Activated T-cell treated with anti-CD3 and anti-CD28 coated beads, Interleukin-2, amount 50 U/mL, for 4 hours (primary cell): ENCODE measurements at regions not wholly inside any gene's neighbourhood (a gene's known extent, or its start where the extent isn't known, plus 50 kb on each side); places are given as distances from the start of the nearest gene placed in this dataset.

Experiments used
- ATAC-seq, 2 donors: fragments of 200-7000 bp; cut with Tn5 transposase; one replicate each; pipeline ENCODE4 v1.10.0; 2021
- DNase-seq: peaks from one replicate; pipeline ENCODE4 v3.0.0-alpha.2; 2020
- H3K27me3 Mint-ChIP-seq: one replicate; pipeline ENCODE4 v1.8.0; 2021; ENCODE audit warnings: low read depth, mixed read lengths
- H3K36me3 Mint-ChIP-seq: one replicate; pipeline ENCODE4 v1.8.0; 2022; ENCODE audit warnings: mixed read lengths; ENCODE audit not compliant: insufficient read depth
- H3K4me1 Mint-ChIP-seq: one replicate; pipeline ENCODE4 v1.8.0; 2021; ENCODE audit warnings: low read depth, mixed read lengths
- H3K4me3 Mint-ChIP-seq: one replicate; pipeline ENCODE4 v1.8.0; 2021; ENCODE audit warnings: mild to moderate bottlenecking, moderate library complexity, mixed read lengths
- H3K9me3 Mint-ChIP-seq: one replicate; pipeline ENCODE4 v1.8.0; 2021; ENCODE audit warnings: mixed read lengths

DNA sequence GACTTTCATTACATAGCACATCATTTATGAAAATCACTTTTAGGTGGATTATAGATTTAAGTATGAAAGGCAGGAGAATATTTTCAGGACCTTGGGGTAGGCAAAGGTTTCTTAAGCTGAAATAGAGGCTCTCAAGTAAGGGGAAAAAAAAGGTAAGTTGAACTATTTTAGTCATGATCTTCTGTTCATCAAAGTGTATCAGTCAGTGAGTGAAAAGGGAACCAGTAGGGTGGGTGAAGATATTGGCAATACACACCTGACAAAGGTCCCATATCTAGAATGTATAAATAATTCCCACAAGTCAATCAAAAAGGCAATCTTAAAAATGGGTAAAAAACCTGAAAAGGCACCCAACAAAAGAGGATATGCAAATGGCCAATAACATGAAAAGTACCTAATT is 218.6 kb downstream of the KLF13 start:
- peaks cover 36% of the 10 kb centered on the region for H3K27me3 Mint-ChIP-seq
- H3K9me3 Mint-ChIP-seq, result no peaks in the 10 kb centered on the region
- peaks cover 2% of the 10 kb centered on the region for H3K4me1 Mint-ChIP-seq

DNA sequence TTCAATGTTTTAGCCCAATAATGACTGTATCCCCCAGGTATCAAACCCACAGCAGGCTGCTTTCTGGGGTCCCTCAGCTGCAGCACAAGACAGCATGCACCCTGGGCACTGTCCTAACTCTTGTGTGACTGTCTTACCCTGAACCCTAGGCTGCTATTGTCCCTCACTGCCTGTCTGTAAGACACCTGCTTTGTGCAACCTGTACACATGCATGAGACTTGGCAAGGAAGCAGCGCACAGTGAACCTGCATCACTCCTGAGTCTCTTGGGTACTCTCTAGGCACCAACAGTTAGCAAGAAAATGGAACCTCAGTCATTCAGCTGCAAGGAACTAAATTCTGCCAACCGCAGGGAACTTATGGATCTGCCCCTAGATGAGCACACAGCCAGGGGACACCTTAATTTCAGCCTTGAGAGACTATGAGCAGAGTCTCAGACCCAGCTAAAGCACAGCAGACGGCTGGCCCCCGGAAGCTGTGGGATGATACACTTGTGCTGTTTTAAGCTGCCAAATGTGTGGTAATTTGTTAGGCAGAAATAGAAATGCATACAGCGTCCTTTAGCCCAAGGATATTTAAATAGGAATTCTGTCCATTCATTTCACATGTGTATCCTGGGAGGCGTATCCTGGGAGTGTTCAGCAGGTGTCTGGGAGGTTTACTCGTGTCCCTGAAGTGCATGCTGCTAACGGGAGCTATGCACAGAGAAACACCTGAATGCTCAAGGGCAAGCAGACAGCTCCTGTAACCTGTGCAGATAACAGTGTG is 223.8 kb downstream of the KLF13 start:
- H3K27me3 Mint-ChIP-seq, result peaks cover 18% of the 10 kb centered on the region
- DNase-seq (no peak), ATAC-seq (no peak)
- H3K9me3 Mint-ChIP-seq, result no peaks in the 10 kb centered on the region
- no peak overlapping the region for H3K4me3 Mint-ChIP-seq
- H3K36me3 Mint-ChIP-seq, result no peaks in the 10 kb centered on the region
- H3K4me1 Mint-ChIP-seq, result peaks cover under 1% of the 10 kb centered on the region

More for the DNA sequence above, 218.6 kb downstream of the KLF13 start:
- DNase-seq (no peak), ATAC-seq (no peak)
- Mint-ChIP-seq H3K4me3 (no peak overlapping the region), H3K36me3 (no peaks in the 10 kb centered on the region)

DNA sequence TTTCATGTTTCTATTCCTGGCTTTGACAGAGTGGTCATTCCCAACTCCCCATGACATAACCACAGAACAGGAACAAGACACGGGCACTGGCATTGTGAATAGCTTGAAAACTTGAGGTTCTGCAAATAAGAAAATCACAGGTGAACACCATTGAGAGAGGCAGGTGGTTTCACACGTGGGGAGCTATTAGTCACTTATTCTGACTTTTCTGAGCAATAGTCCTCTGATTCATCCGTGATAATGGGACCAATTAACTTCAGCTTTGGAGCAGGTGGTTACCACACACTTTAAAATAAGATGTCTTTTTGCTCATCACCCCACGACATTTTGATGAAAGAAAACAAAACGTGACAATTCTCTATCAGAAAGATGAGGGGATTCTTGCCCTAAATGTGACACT is 224.7 kb downstream of the KLF13 start:
- peak; percentile 82 to 83 for ATAC-seq
- Mint-ChIP-seq H3K4me1 (no peaks in the 10 kb centered on the region), H3K9me3 (no peaks in the 10 kb centered on the region), H3K27me3 (peaks cover 18% of the 10 kb centered on the region), H3K36me3 (no peaks in the 10 kb centered on the region), H3K4me3 (no peak overlapping the region)
- no peak for DNase-seq

DNA sequence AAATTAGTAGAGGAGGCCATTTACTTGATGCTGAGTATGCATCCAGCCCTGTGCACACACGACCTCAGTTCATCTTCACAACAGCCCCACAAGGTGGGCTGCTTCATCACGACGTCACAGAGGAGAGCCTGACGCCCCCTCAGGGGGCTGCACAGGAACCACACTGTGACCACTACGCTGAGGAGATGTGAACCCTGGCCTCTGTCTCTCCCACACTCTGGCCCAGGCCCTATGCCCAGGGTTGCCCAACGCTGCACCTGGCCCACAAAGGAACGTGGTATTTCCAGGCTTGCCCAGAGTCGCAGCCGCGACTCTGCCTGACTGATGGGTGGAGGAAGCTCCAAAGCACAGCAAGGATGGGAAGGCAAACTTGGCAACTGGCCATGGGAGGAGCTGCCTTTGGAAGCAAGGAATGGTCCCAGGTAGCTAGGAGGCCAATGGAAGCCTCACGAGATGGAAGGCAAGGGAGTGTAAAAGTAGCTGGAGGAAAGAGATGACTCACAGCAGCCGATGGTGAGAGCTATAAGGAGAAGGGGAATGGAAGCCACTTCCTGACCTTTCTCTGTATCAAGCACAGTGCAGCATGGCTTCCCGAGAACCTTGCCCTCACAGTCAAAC is 226.0 kb downstream of the KLF13 start:
- Mint-ChIP-seq H3K4me3 (no peak overlapping the region), H3K4me1 (no peaks in the 10 kb centered on the region), H3K27me3 (peaks cover 18% of the 10 kb centered on the region)

DNA sequence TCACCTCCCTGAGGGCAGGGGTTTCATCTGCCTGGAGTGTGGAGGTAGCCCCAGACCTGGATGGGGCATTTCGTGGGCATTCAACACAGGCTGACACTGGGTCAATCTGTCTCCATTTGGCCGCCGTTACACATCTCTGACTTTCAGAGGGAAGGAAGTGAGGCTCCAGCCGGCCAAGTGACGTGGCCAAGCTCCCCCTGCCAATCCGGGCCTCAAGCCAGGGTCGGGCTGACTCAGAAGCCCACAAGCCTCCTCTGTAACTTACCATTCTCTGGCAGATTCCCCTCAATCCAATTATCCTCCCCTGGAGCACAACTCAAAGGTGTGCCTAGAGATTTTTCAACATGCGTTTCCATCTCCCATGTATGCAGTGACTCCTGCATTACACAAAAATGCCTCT is 227.6 kb downstream of the KLF13 start:
- ATAC-seq (no peak), DNase-seq (no peak)
- Mint-ChIP-seq H3K27me3 (peaks cover 14% of the 10 kb centered on the region), H3K4me1 (no peaks in the 10 kb centered on the region), H3K4me3 (no peak overlapping the region), H3K9me3 (no peaks in the 10 kb centered on the region), H3K36me3 (no peaks in the 10 kb centered on the region)

More for the DNA sequence above, 226.0 kb downstream of the KLF13 start:
- DNase-seq (no peak), ATAC-seq (no peak)
- H3K9me3 Mint-ChIP-seq, result no peaks in the 10 kb centered on the region
- H3K36me3 Mint-ChIP-seq, result no peaks in the 10 kb centered on the region

DNA sequence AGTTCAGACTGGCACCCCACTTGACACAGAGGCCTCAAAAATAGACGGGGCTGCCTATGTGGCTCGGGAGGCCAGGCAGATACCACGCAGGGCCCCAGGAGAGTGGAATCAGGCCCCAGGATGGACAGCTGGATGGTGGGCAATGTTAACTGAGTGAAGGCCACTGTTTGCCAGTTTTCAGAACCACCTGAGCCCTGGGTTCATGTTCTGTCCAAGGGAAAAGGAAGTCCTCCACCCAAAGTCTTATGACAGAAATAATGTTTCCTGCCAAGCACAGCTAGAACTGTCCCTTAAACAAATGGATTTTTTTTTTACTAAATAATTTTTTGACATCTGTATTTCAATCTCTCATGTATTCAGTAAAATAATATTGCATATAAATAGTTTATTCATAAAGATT is 228.4 kb downstream of the KLF13 start:
- H3K4me3 Mint-ChIP-seq, result no peak overlapping the region
- peaks cover 9% of the 10 kb centered on the region for H3K27me3 Mint-ChIP-seq
- DNase-seq (no peak), ATAC-seq (no peak)
- H3K4me1 Mint-ChIP-seq, result no peaks in the 10 kb centered on the region
- H3K9me3 Mint-ChIP-seq, result no peaks in the 10 kb centered on the region
- H3K36me3 Mint-ChIP-seq, result no peaks in the 10 kb centered on the region

DNA sequence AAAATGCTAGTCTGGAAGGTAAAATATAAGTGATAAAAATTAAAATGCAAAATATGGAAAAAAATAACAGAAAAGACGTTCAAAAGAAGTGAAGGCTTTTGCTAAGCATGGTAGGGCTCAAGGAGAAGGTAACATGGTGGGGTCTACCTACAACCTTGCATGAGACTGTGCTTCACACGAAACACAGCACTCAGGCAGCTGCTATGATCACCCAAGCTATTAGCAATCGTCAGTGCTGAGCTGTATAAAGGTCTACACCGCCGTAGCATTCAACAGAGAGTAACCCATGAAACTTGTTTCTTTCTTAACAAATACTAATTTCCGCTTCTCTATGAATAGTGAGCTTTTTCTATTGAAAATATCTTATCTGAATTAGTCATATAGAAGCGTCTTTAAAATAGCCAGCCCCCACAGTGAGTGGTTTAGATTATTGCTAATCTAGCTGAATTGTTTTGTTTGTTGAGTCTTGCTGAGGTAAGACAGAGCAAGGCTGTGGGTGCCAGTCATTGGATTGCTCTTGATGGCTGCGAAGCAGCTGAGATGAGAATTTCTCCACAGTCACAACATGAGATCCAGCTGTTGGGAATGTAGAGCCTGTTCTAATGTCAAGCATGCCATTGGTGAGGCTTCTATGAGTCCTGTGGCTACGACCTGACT is 230.0 kb downstream of the KLF13 start:
- no peak overlapping the region for H3K4me3 Mint-ChIP-seq
- no peak for ATAC-seq
- peaks cover 9% of the 10 kb centered on the region for H3K27me3 Mint-ChIP-seq
- DNase-seq, result no peak
- H3K4me1 Mint-ChIP-seq, result no peaks in the 10 kb centered on the region
- H3K9me3 Mint-ChIP-seq, result no peaks in the 10 kb centered on the region
- no peaks in the 10 kb centered on the region for H3K36me3 Mint-ChIP-seq

DNA sequence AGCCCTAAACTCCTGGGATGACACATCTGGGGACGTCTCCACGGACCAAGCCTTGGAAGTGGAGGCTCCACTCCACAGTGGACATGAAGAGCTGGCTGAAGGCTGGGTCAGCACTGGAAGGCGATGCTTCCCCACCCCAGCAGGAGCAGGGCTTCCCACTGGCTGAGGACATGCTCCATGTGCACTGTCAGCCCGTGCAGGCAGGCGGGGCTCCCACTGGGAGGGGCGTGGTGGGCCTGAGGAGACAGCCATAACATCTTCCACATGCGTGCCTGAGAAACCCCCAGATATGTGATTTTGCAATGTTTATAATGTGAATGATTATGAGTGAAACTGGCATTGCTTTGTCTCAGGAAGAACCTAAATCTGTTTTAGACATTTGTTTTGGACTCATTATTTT is 231.3 kb downstream of the KLF13 start:
- Mint-ChIP-seq H3K4me1 (no peaks in the 10 kb centered on the region), H3K9me3 (no peaks in the 10 kb centered on the region), H3K27me3 (peaks cover 13% of the 10 kb centered on the region), H3K4me3 (no peak overlapping the region), H3K36me3 (no peaks in the 10 kb centered on the region)
- DNase-seq, result no peak
- no peak for ATAC-seq

DNA sequence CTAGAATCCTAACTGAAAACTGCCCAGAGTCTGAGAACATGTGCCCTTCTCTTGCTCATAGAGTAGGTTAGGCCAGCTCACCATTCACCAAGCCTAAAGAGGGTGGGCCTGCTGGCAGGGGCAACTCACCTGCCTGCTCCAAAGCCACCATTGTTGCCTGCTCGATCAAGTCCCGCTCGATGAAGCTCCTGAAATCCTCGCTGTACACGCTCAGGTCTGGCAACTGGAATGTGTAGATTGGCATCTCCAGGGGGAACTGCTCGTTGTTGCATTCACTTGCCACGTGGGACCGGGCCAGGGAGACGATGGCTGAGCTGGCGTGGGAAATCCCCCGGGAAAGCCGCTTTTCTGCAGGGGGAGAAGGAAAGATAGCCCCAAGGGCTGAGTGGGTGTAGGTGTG is 232.2 kb downstream of the KLF13 start:
- DNase-seq, result no peak
- no peaks in the 10 kb centered on the region for H3K4me1 Mint-ChIP-seq
- H3K4me3 Mint-ChIP-seq, result no peak overlapping the region
- peaks cover 8% of the 10 kb centered on the region for H3K27me3 Mint-ChIP-seq
- no peaks in the 10 kb centered on the region for H3K9me3 Mint-ChIP-seq
- no peaks in the 10 kb centered on the region for H3K36me3 Mint-ChIP-seq
- ATAC-seq, result no peak

DNA sequence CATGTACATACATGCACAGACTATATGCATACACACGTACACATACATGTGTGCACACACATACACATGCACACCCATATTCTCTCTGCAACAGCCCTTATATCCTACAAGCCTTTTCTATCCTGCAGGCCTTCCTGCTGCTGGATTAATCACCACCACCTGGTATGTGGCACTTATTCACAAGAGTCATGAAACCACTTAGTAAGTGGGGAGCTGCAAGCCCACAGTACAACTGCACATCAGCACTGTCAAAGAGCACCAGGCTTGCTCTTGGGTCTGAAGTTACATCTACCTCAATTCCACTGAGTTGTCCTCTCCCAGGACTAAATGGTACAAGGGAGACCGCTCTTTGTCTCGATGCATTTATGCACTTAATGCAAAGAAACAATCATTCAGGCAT is 233.2 kb downstream of the KLF13 start:
- Mint-ChIP-seq H3K4me3 (no peak overlapping the region), H3K27me3 (peaks cover 4% of the 10 kb centered on the region), H3K36me3 (no peaks in the 10 kb centered on the region), H3K4me1 (no peaks in the 10 kb centered on the region), H3K9me3 (no peaks in the 10 kb centered on the region)
- ATAC-seq, result no peak
- DNase-seq, result no peak

DNA sequence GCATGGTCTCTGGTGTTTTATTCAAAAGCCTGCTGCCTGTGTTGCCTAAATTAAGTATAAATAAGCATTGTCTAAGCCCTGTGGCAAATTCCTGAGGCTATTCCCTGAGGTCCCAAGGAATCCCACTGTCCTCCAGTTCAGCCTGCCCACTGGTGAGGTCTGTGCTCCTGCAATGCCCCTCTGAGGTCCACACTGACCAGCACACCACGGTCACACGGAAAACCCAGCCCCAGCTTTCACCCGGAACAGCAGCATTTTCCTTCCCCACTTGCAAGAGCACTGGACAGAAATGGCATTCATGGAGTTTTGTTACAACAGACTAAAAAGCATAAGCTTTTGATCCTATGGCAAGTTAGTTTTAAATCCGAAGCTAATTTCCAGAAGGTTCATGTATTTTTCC is 234.0 kb downstream of the KLF13 start:
- Mint-ChIP-seq H3K36me3 (no peaks in the 10 kb centered on the region), H3K9me3 (no peaks in the 10 kb centered on the region), H3K4me3 (no peak overlapping the region), H3K4me1 (no peaks in the 10 kb centered on the region), H3K27me3 (peaks cover 4% of the 10 kb centered on the region)
- DNase-seq (no peak), ATAC-seq (no peak)

DNA sequence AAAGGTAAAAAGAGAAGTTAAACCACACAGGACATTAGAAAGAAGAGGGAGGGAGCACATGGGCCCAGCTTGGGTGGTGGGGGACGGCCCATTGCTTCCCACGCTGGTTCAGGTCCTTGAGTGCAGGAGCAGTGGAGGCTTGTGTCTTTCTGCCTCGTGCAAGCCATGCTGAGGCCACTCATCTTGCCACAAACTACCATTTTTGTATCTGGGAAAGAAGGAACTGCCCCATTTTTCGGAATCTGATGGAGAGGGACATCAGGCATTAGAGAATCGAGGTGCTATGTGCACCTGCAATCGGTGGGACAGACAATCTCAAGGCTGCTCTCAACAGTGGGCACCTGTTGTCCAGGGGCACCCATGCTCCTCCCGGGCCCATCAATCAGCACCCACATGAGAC is 234.5 kb downstream of the KLF13 start:
- ATAC-seq, result no peak
- Mint-ChIP-seq H3K9me3 (no peaks in the 10 kb centered on the region), H3K27me3 (peaks cover 4% of the 10 kb centered on the region), H3K4me1 (no peaks in the 10 kb centered on the region), H3K36me3 (no peaks in the 10 kb centered on the region), H3K4me3 (no peak overlapping the region)
- no peak for DNase-seq

DNA sequence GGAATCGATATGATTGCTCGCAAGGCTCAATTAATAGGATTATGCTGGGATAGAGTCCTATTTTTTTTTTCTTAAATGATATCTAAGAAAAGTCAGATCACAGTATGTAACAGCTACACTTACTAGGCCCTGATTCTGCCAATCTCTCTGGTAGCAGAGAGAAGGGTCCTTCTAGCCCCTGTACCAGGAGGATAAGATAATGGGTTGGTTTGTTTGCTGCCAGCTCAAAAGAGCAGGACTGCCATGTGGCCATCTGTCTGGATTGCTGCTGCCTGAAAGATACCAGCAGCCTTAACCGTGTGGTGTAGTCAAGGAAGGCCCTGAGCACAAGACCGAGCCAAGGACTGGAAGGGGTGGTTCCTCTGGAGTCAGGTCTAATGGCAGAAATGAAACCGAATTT is 236.4 kb downstream of the KLF13 start:
- no peaks in the 10 kb centered on the region for H3K36me3 Mint-ChIP-seq
- ATAC-seq, result no peak
- no peak for DNase-seq
- no peak overlapping the region for H3K4me3 Mint-ChIP-seq
- H3K4me1 Mint-ChIP-seq, result no peaks in the 10 kb centered on the region
- peaks cover 4% of the 10 kb centered on the region for H3K27me3 Mint-ChIP-seq
- peaks cover 5% of the 10 kb centered on the region for H3K9me3 Mint-ChIP-seq

DNA sequence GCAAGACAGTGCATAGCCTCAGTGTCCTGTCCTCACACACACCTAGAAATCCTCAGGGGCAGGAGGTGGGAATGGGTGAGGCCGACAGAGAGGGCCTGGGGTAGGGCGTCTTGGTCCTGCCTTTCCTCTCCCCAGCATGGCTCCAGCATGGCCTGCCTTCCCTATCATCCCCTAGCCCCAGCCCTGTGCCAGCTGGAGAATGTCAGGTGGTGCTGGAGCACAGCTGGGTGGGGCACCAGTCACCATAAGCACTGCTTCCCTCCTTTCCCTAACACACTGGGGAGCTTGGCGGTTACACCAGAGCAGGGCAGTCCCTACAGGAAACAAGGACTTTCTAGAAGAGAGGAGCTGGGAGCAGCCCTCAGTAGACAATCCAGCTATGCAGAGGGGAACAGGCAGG is 236.8 kb downstream of the KLF13 start:
- Mint-ChIP-seq H3K36me3 (no peaks in the 10 kb centered on the region), H3K4me1 (no peaks in the 10 kb centered on the region), H3K4me3 (no peak overlapping the region), H3K9me3 (peaks cover 5% of the 10 kb centered on the region), H3K27me3 (peaks cover 4% of the 10 kb centered on the region)
- DNase-seq (no peak), ATAC-seq (no peak)

DNA sequence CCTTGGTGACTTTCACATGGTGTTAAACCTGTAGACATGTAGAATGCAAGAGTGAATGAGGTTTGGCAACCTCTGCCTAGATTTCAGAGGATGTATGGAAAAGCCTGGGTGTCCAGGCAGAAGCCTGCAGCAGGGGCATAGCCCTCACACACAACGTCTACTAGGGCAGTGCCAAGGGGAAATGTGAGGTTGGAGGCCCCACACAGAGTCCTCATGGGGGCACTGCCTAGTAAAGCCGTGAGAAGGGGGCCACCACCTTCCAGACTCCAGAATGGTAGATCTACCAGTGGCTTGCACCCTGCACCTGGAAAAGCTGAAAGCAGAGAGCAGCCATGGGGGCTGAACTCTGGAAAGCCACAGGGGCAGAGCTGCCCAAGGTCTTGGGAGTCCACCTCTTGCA is 241.2 kb downstream of the KLF13 start:
- no peak overlapping the region for H3K4me3 Mint-ChIP-seq
- no peak for DNase-seq
- peaks cover 5% of the 10 kb centered on the region for H3K9me3 Mint-ChIP-seq

More for the DNA sequence above, 241.2 kb downstream of the KLF13 start:
- peaks cover 4% of the 10 kb centered on the region for H3K27me3 Mint-ChIP-seq
- ATAC-seq, result no peak
- H3K4me1 Mint-ChIP-seq, result no peaks in the 10 kb centered on the region
- no peaks in the 10 kb centered on the region for H3K36me3 Mint-ChIP-seq
